ENCODE measurements at regions not wholly inside any gene's neighbourhood (a gene's known extent, or its start where the extent isn't known, plus 50 kb on each side); places are given as distances from the start of the nearest gene placed in this dataset.

GRCh38 chr3:177598097-177598833 lies 401.0 kb upstream of the TBL1XR1 start:
- Histone ChIP-seq H3K9me3 (ENCODE audit: control insufficient read depth, insufficient read depth, low read length) (no peaks in the 10 kb centered on the region), H3K27me3 (ENCODE audit: control insufficient read depth, insufficient read depth, low read length) (no peaks in the 10 kb centered on the region), H3K27ac (ENCODE audit: low read depth, low read length) (no peak overlapping the region), H3K4me3 (ENCODE audit: low read depth, low read length) (no peak overlapping the region)
- DNase-seq (ENCODE audit: low read depth, low spot score): no peak
- POLR2A ChIA-PET: no interaction called here
- TF ChIP-seq, protein P1, sequence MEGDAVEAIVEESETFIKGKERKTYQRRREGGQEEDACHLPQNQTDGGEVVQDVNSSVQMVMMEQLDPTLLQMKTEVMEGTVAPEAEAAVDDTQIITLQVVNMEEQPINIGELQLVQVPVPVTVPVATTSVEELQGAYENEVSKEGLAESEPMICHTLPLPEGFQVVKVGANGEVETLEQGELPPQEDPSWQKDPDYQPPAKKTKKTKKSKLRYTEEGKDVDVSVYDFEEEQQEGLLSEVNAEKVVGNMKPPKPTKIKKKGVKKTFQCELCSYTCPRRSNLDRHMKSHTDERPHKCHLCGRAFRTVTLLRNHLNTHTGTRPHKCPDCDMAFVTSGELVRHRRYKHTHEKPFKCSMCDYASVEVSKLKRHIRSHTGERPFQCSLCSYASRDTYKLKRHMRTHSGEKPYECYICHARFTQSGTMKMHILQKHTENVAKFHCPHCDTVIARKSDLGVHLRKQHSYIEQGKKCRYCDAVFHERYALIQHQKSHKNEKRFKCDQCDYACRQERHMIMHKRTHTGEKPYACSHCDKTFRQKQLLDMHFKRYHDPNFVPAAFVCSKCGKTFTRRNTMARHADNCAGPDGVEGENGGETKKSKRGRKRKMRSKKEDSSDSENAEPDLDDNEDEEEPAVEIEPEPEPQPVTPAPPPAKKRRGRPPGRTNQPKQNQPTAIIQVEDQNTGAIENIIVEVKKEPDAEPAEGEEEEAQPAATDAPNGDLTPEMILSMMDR (IDR thresholded peaks at IDR 0.05; ENCODE audit: low read depth, low read length): no peak
- CTCF ChIA-PET: interaction anchor here (0.6 to 0.8 kb wide), 4 partner anchors 10 to 552 kb away, joined by 3 read pairs; no protein-coding TSS in a partner anchor

DNA sequence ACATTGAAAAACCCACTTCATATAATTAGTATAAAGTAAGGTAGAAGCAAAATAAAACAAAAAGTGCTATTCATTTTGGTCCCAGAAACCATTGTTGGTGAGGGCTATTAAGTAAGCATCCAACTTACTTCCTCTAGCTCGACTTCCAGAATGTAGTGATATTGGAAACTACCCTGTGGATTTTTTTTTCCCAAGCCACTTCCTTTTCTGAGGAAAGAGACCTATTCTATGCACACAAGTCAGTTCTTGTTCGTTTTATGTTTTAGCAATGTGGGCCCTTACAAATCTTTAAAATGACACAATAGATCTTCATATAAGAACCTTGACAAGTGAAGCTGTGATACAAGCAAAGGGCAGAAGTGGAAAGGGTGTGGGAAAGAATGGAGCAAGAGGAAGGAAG lies 402.0 kb upstream of the TBL1XR1 start:
- TF ChIP-seq, protein P1 (IDR thresholded peaks at IDR 0.05; ENCODE audit: low read depth, low read length): no peak
- Histone ChIP-seq H3K4me3 (ENCODE audit: low read depth, low read length) (no peak overlapping the region), H3K27me3 (ENCODE audit: control insufficient read depth, insufficient read depth, low read length) (no peaks in the 10 kb centered on the region), H3K9me3 (ENCODE audit: control insufficient read depth, insufficient read depth, low read length) (no peaks in the 10 kb centered on the region; the same call in 1 of the 2 replicates), H3K27ac (ENCODE audit: low read depth, low read length) (no peak overlapping the region)
- POLR2A ChIA-PET: no interaction called here
- CTCF ChIA-PET: no interaction called here
- no peak for DNase-seq (ENCODE audit: low read depth, low spot score)

GRCh38 chr3:177599837-177600236 lies 402.6 kb upstream of the TBL1XR1 start:
- H3K27ac ChIP-seq (ENCODE audit: low read depth, low read length): no peak overlapping the region

GRCh38 chr3:177600411-177600810 lies 403.1 kb upstream of the TBL1XR1 start:
- ChIA-PET CTCF (no interaction called here), POLR2A (no interaction called here)
- Histone ChIP-seq H3K9me3 (ENCODE audit: control insufficient read depth, insufficient read depth, low read length) (no peaks in the 10 kb centered on the region; the same call in none of the 2 replicates), H3K27me3 (ENCODE audit: control insufficient read depth, insufficient read depth, low read length) (no peaks in the 10 kb centered on the region), H3K4me3 (ENCODE audit: low read depth, low read length) (no peak overlapping the region), H3K27ac (ENCODE audit: low read depth, low read length) (no peak overlapping the region)
- no peak for DNase-seq (ENCODE audit: low read depth, low spot score)
- TF ChIP-seq, protein P1 (IDR thresholded peaks at IDR 0.05; ENCODE audit: low read depth, low read length): no peak

More at GRCh38 chr3:177599837-177600236, 402.6 kb upstream of the TBL1XR1 start:
- DNase-seq (ENCODE audit: low read depth, low spot score): no peak
- no peaks in the 10 kb centered on the region for H3K27me3 ChIP-seq (ENCODE audit: control insufficient read depth, insufficient read depth, low read length)
- ChIA-PET POLR2A (no interaction called here), CTCF (no interaction called here)
- H3K9me3 ChIP-seq (ENCODE audit: control insufficient read depth, insufficient read depth, low read length): no peaks in the 10 kb centered on the region; the same call in 1 of the 2 replicates
- TF ChIP-seq, protein P1 (IDR thresholded peaks at IDR 0.05; ENCODE audit: low read depth, low read length): no peak
- H3K4me3 ChIP-seq (ENCODE audit: low read depth, low read length): no peak overlapping the region

- Histone ChIP-seq H3K9me3 (ENCODE audit: control insufficient read depth, insufficient read depth, low read length) (no peaks in the 10 kb centered on the region; the same call in none of the 2 replicates), H3K27me3 (ENCODE audit: control insufficient read depth, insufficient read depth, low read length) (no peaks in the 10 kb centered on the region), H3K27ac (ENCODE audit: low read depth, low read length) (no peak overlapping the region), H3K4me3 (ENCODE audit: low read depth, low read length) (no peak overlapping the region)
- no peak for DNase-seq (ENCODE audit: low read depth, low spot score)
- ChIA-PET POLR2A (no interaction called here), CTCF (no interaction called here)
- TF ChIP-seq, protein P1 (IDR thresholded peaks at IDR 0.05; ENCODE audit: low read depth, low read length): no peak
Measured at GRCh38 chr3:177601152-177601551, 403.9 kb upstream of the TBL1XR1 start.
